Liver (tissue), 8 donors: ENCODE measurements at regions not wholly inside any gene's neighbourhood (a gene's known extent, or its start where the extent isn't known, plus 50 kb on each side); places are given as distances from the start of the nearest gene placed in this dataset.

Experiments
- DNase-seq: peaks from one replicate; pipeline ENCODE4 v3.0.0-alpha.2; 2017; ENCODE audit warnings: low spot score
- H3K27ac ChIP-seq, 2 donors: one replicate each; pipeline ENCODE4 v1.7.0; 2013; ENCODE audit warnings: inconsistent platforms in 2 of 2, low read length in 2 of 2, control low read depth in 1 of 2, low read depth in 1 of 2, mild to moderate bottlenecking in 1 of 2
- H3K27me3 ChIP-seq, 4 donors: one replicate each; pipeline versions ENCODE4 v1.6.1 to v1.7.0; 2013; ENCODE audit warnings: low read length in 3 of 4, inconsistent platforms in 1 of 4, mild to moderate bottlenecking in 1 of 4, moderate library complexity in 1 of 4; ENCODE audit not compliant: control insufficient read depth in 4 of 4, insufficient read depth in 4 of 4
- H3K36me3 ChIP-seq, 4 donors: one replicate each; pipeline versions ENCODE4 v1.6.1 to v1.7.0; 2013; ENCODE audit warnings: low read length in 3 of 4, mild to moderate bottlenecking in 3 of 4, low read depth in 1 of 4, moderate library complexity in 1 of 4; ENCODE audit not compliant: control insufficient read depth in 4 of 4, insufficient read depth in 3 of 4
- H3K4me1 ChIP-seq, 4 donors: one replicate each; pipeline versions ENCODE4 v1.6.1 to v1.7.0; 2013; ENCODE audit warnings: low read length in 3 of 4, mild to moderate bottlenecking in 3 of 4, moderate library complexity in 1 of 4; ENCODE audit not compliant: control insufficient read depth in 4 of 4, insufficient read depth in 4 of 4
- H3K4me3 ChIP-seq, 3 donors: one replicate each; pipeline versions ENCODE4 v1.6.1 to v1.7.0; 2013; ENCODE audit warnings: low read length in 3 of 3, control low read depth in 1 of 3, low read depth in 1 of 3, mild to moderate bottlenecking in 1 of 3
- H3K9ac ChIP-seq, 2 donors: one replicate each; pipeline ENCODE4 v1.7.0; 2013; ENCODE audit warnings: low read length in 2 of 2, mild to moderate bottlenecking in 2 of 2, moderate library complexity in 2 of 2, control low read depth in 1 of 2, low read depth in 1 of 2
- H3K9me3 ChIP-seq, 4 donors: one replicate each; pipeline versions ENCODE4 v1.6.1 to v1.7.0; 2013; ENCODE audit warnings: low read length in 3 of 4; ENCODE audit not compliant: control insufficient read depth in 4 of 4
- ATF3 ChIP-seq: IDR thresholded peaks from 2 replicates; pipeline ENCODE4 v1.6.1; 2016; ENCODE audit warnings: antibody characterized with exemption
- EGR1 ChIP-seq, 2 donors: IDR thresholded peaks; 2 replicates each; pipeline ENCODE4 v1.6.1; 2016 to 2018; ENCODE audit warnings: antibody characterized with exemption in 2 of 2, low read depth in 2 of 2
- FOXA1 ChIP-seq: IDR thresholded peaks from 2 replicates; pipeline ENCODE4 v1.6.1; 2016; ENCODE audit warnings: antibody characterized with exemption
- FOXA2 ChIP-seq: IDR thresholded peaks from 2 replicates; pipeline ENCODE4 v1.6.1; 2016; ENCODE audit warnings: antibody characterized with exemption
- GABPA ChIP-seq, 2 donors: IDR thresholded peaks in 1 of 2; conservative IDR thresholded peaks in 1 of 2; 2 replicates each; pipeline ENCODE4 v1.6.1; 2016; ENCODE audit warnings: antibody characterized with exemption in 2 of 2, mild to moderate bottlenecking in 1 of 2, moderate library complexity in 1 of 2
- HNF4A ChIP-seq, 2 donors: conservative IDR thresholded peaks; 2 replicates each; pipeline ENCODE4 v1.6.1; 2016; ENCODE audit warnings: antibody characterized with exemption in 2 of 2, mild to moderate bottlenecking in 2 of 2
- HNF4G ChIP-seq: IDR thresholded peaks from 2 replicates; pipeline ENCODE4 v1.6.1; 2016; ENCODE audit warnings: antibody characterized with exemption
- JUND ChIP-seq, 2 donors: IDR thresholded peaks; 2 replicates each; pipeline ENCODE4 v1.6.1; 2016; ENCODE audit warnings: antibody characterized with exemption in 2 of 2
- NR2F2 ChIP-seq: IDR thresholded peaks from 2 replicates; pipeline ENCODE4 v1.6.1; 2016; ENCODE audit warnings: antibody characterized with exemption
- RAD21 ChIP-seq, 2 donors: IDR thresholded peaks; 2 replicates each; pipeline ENCODE4 v1.6.1; 2016; ENCODE audit warnings: antibody characterized with exemption in 2 of 2, mild to moderate bottlenecking in 2 of 2
- REST ChIP-seq: IDR thresholded peaks from 2 replicates; pipeline ENCODE4 v1.6.1; 2016; ENCODE audit warnings: antibody characterized with exemption, mild to moderate bottlenecking
- RXRA ChIP-seq, 2 donors: IDR thresholded peaks; 2 replicates each; pipeline ENCODE4 v1.6.1; 2017 to 2018; ENCODE audit warnings: antibody characterized with exemption in 2 of 2, mild to moderate bottlenecking in 1 of 2
- SP1 ChIP-seq: IDR thresholded peaks from 2 replicates; pipeline ENCODE4 v1.6.1; 2018; ENCODE audit warnings: antibody characterized with exemption, mild to moderate bottlenecking
- TAF1 ChIP-seq: conservative IDR thresholded peaks from 2 replicates; pipeline ENCODE4 v1.6.1; 2016; ENCODE audit warnings: antibody characterized with exemption, mild to moderate bottlenecking
- YY1 ChIP-seq: IDR thresholded peaks from 2 replicates; pipeline ENCODE4 v1.6.1; 2016; ENCODE audit warnings: antibody characterized with exemption, mild to moderate bottlenecking
- ZBTB33 ChIP-seq: IDR thresholded peaks from 2 replicates; pipeline ENCODE4 v1.6.1; 2016; ENCODE audit warnings: antibody characterized with exemption
- WGBS: extraction: QIAGEN DNeasy Blood & Tissue Kit; methylation state at CpG from one replicate; pipeline ENCODE4 v1.1.7; 2013; 5-methylcytosine and 5-hydroxymethylcytosine counted together
- TF ChIP-seq, protein P1 (sequence below): IDR thresholded peaks from 2 replicates; pipeline ENCODE4 v1.6.1; 2016; ENCODE audit warnings: antibody characterized with exemption
- TF ChIP-seq, protein P2 (sequence below): fragments of 150-350 bp; IDR thresholded peaks from 2 replicates; pipeline ENCODE4 v1.5.1; 2017; ENCODE audit warnings: improper control_type of control experiment, low read depth, low read length; ENCODE audit not compliant: missing input control
- donor health status: healthy.
- donor health status: healthy.
- donor health status: healthy.
- donor health status: healthy.
- donor health status: healthy.

DNA sequence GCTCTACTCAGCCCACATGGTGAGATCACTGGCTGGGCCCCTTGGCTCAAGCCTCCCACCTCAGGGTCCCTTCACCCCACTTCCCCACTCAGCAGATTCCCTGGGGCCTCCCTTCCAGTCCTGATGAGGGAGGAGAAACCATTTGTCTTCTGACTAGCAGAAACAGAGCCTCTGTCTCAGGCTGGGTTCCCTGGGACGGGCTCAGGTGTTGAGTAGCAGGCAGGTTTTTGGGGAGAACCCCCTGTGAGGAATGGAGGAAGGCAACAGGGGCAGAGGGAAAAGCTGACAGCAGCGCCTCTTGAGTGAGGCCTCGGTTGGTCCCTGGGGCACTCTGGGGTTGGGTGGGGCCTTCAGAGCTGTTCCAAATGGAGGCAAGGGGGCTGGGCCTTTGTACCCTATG is 452.2 kb downstream of the TSHZ3 start:
- DNase-seq, result no peak
- Histone ChIP-seq H3K4me3 (no peak overlapping the region), H3K9me3 (no peaks in the 10 kb centered on the region), H3K27ac (no peak overlapping the region), H3K9ac (no peak overlapping the region), H3K27me3 (no peaks in the 10 kb centered on the region), H3K4me1 (no peaks in the 10 kb centered on the region), H3K36me3 (no peaks in the 10 kb centered on the region)
- TF ChIP-seq TAF1 (no peak), EGR1 (IDR thresholded peaks at IDR 0.05; ENCODE audit: low read depth in 2 of 2) (no peak), HNF4G (no peak), ZBTB33 (no peak), ATF3 (no peak), FOXA1 (no peak), REST (no peak)
- TF ChIP-seq, protein P1, sequence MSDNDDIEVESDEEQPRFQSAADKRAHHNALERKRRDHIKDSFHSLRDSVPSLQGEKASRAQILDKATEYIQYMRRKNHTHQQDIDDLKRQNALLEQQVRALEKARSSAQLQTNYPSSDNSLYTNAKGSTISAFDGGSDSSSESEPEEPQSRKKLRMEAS, result no peak
- 90% methylated on average over 3 of the region's 3 CpGs for WGBS

GRCh38 chr19:30896554-30896953 is 452.7 kb downstream of the TSHZ3 start:
- no peak for TF ChIP-seq NR2F2
- TF ChIP-seq YY1, result no peak
- no peak for TF ChIP-seq SP1
- TF ChIP-seq GABPA (IDR thresholded peaks at IDR 0.05 in 1 of 2, conservative IDR thresholded peaks at IDR 0.05 in 1 of 2), result no peak
- TF ChIP-seq FOXA2, result no peak
- TF ChIP-seq, protein P1, result no peak
- TF ChIP-seq, protein P2, sequence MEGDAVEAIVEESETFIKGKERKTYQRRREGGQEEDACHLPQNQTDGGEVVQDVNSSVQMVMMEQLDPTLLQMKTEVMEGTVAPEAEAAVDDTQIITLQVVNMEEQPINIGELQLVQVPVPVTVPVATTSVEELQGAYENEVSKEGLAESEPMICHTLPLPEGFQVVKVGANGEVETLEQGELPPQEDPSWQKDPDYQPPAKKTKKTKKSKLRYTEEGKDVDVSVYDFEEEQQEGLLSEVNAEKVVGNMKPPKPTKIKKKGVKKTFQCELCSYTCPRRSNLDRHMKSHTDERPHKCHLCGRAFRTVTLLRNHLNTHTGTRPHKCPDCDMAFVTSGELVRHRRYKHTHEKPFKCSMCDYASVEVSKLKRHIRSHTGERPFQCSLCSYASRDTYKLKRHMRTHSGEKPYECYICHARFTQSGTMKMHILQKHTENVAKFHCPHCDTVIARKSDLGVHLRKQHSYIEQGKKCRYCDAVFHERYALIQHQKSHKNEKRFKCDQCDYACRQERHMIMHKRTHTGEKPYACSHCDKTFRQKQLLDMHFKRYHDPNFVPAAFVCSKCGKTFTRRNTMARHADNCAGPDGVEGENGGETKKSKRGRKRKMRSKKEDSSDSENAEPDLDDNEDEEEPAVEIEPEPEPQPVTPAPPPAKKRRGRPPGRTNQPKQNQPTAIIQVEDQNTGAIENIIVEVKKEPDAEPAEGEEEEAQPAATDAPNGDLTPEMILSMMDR, result no peak
- TF ChIP-seq REST, result no peak
- no peak for TF ChIP-seq TAF1
- no peak for TF ChIP-seq FOXA1
- no peak for TF ChIP-seq RAD21 (IDR thresholded peaks at IDR 0.05)
- TF ChIP-seq HNF4A (conservative IDR thresholded peaks at IDR 0.05), result no peak
- TF ChIP-seq ZBTB33, result no peak
- TF ChIP-seq EGR1 (IDR thresholded peaks at IDR 0.05; ENCODE audit: low read depth in 2 of 2), result no peak
- no peak for TF ChIP-seq JUND (IDR thresholded peaks at IDR 0.05)
- no peak for TF ChIP-seq RXRA (IDR thresholded peaks at IDR 0.05)
- Histone ChIP-seq H3K4me1 (no peaks in the 10 kb centered on the region), H3K27ac (no peak overlapping the region), H3K9ac (no peak overlapping the region), H3K27me3 (no peaks in the 10 kb centered on the region), H3K4me3 (no peak overlapping the region), H3K9me3 (no peaks in the 10 kb centered on the region), H3K36me3 (no peaks in the 10 kb centered on the region)
- WGBS, result 38% methylated on average over 1 of the region's 1 CpG
- DNase-seq, result no peak
